ENCODE measurements at regions not wholly inside any gene's neighbourhood (a gene's known extent, or its start where the extent isn't known, plus 50 kb on each side); places are given as distances from the start of the nearest gene placed in this dataset.

- TF ChIP-seq CTCF (IDR thresholded peaks at IDR 0.05 in 8 of 11, conservative IDR thresholded peaks at IDR 0.05 in 3 of 11) (no peak), POLR2AphosphoS5 (IDR thresholded peaks at IDR 0.05) (no peak), POLR2A (IDR thresholded peaks at IDR 0.05) (no peak)
These were observed 609.0 kb downstream of the TBC1D22A start for GRCh38 chr22:47371263-47372090.

Data from spleen (tissue), 7 donors.